ENCODE measurements at regions not wholly inside any gene's neighbourhood (a gene's known extent, or its start where the extent isn't known, plus 50 kb on each side); places are given as distances from the start of the nearest gene placed in this dataset.

GRCh38 chr11:106179048-106179447, 101.6 kb downstream of the AASDHPPT start:
- TF ChIP-seq CTCF (IDR thresholded peaks at IDR 0.05 in 4 of 5, conservative IDR thresholded peaks at IDR 0.05 in 1 of 5) (no peak), POLR2A (IDR thresholded peaks at IDR 0.05) (no peak)
